HepG2 (cell line): ENCODE measurements at regions not wholly inside any gene's neighbourhood (a gene's known extent, or its start where the extent isn't known, plus 50 kb on each side); places are given as distances from the start of the nearest gene placed in this dataset.

Experiments
- ATAC-seq: fragments of 200-7000 bp; cut with Tn5 transposase; 3 replicates; pipeline ENCODE4 v1.9.1; 2020; ENCODE audit warnings: mild to moderate bottlenecking, moderate library complexity
- BruUV-seq: library from RNA; stranded (reverse); fragments of 400-500 nt; replicated peaks from 2 replicates; lab custom pipeline; 2021; lab: Mats Ljungman, UMichigan
- CTCF ChIA-PET: fragments of 300-600 bp; formaldehyde crosslinking; extraction: SDS; loops from one replicate; lab custom pipeline; 2021; ENCODE audit warnings: low total read pairs, inconsistent platforms, low intra/inter-chr PET ratio; lab: Yijun Ruan, JAX
- POLR2A ChIA-PET: fragments of 350-600 bp; sonication (Branson Sonifier 250); formaldehyde crosslinking; loops from one replicate; lab custom pipeline; 2020; ENCODE audit warnings: antibody characterized with exemption, inconsistent platforms; lab: Yijun Ruan, JAX
- DNase-seq: peaks from one replicate; pipeline ENCODE4 v3.0.0-alpha.2; 2015; ENCODE audit warnings: low spot score
- FAIRE-seq: peaks from 3 replicates; lab custom pipeline; 2011; peaks lifted over from hg19 to GRCh38; lab: Jason Lieb, UNC
- H2AFZ ChIP-seq: one replicate; pipeline ENCODE4 v1.6.1; 2011; ENCODE audit warnings: low read length, inconsistent platforms
- H3K27ac ChIP-seq: fragments of 300-600 bp; 3 replicates; pipeline ENCODE4 v1.8.0; 2011; ENCODE audit warnings: mixed run types, mild to moderate bottlenecking, mixed read lengths, low read length, inconsistent platforms; ENCODE audit not compliant: insufficient read depth; ENCODE audit errors: extremely low read length
- H3K27me3 ChIP-seq, 2 experiments: fragments of 200-600 bp in 1 of 2; 2 replicates in 1 of 2; 3 replicates in 1 of 2; pipeline versions ENCODE4 v1.6.0 to v1.8.0; 2011; ENCODE audit warnings: low read length in 2 of 2, mild to moderate bottlenecking in 2 of 2, moderate library complexity in 2 of 2, inconsistent platforms in 1 of 2; ENCODE audit not compliant: insufficient read depth in 2 of 2, control insufficient read depth in 1 of 2
- H3K36me3 ChIP-seq, 2 experiments: fragments of 200-600 bp in 1 of 2; replicated peaks in 1 of 2; 2 replicates in 1 of 2; 3 replicates in 1 of 2; pipeline versions ENCODE4 v1.5.1 to v1.8.0; 2011; ENCODE audit warnings: low read length in 2 of 2, inconsistent platforms in 1 of 2; ENCODE audit not compliant: insufficient read depth in 2 of 2, control insufficient read depth in 1 of 2
- H3K4me1 ChIP-seq: 2 replicates; pipeline ENCODE4 v1.5.1; 2012; ENCODE audit warnings: low read length, inconsistent platforms; ENCODE audit not compliant: insufficient read depth
- H3K4me2 ChIP-seq: 2 replicates; pipeline ENCODE4 v1.6.0; 2011; ENCODE audit warnings: low read depth, low read length, inconsistent platforms
- H3K4me3 ChIP-seq, 3 experiments: fragments of 200-600 bp in 1 of 3; sonication (generic), shearing (Covaris generic) in 1 of 3; replicated peaks in 1 of 3; 2 replicates each; pipeline ENCODE4 v1.5.1; 2011 to 2016; ENCODE audit warnings: low read length in 3 of 3, inconsistent platforms in 2 of 3, low read depth in 2 of 3, mild to moderate bottlenecking in 2 of 3, control low read depth in 1 of 3, mixed read lengths in 1 of 3; ENCODE audit not compliant: insufficient read depth in 1 of 3
- H3K79me2 ChIP-seq: one replicate; pipeline ENCODE4 v1.6.1; 2011; ENCODE audit warnings: low read length, inconsistent platforms; ENCODE audit not compliant: insufficient read depth
- H3K9ac ChIP-seq: 2 replicates; pipeline ENCODE4 v1.6.0; 2011; ENCODE audit warnings: mild to moderate bottlenecking, low read depth, low read length, inconsistent platforms; ENCODE audit not compliant: insufficient read depth
- H3K9me3 ChIP-seq: 2 replicates; pipeline ENCODE4 v1.5.1; 2012; ENCODE audit warnings: mild to moderate bottlenecking, low read length
- H4K20me1 ChIP-seq: 2 replicates; pipeline ENCODE4 v1.6.0; 2011; ENCODE audit warnings: inconsistent platforms, mild to moderate bottlenecking, low read length, moderate library complexity; ENCODE audit not compliant: insufficient read depth
- BORCS8-MEF2B ChIP-seq: sonication (generic); formaldehyde crosslinking; IDR thresholded peaks from 2 replicates; pipeline ENCODE4 v1.8.0; 2022; ENCODE audit warnings: mild to moderate bottlenecking, missing genetic modification reagents
- CCAR2 ChIP-seq: fragments of 200-400 bp; formaldehyde crosslinking; optimal IDR thresholded peaks from 2 replicates; pipeline ENCODE3; 2018; ENCODE audit warnings: low read depth, mild to moderate bottlenecking, low read length, moderate library complexity
- FOXM1 ChIP-seq: sonication (generic); formaldehyde crosslinking; IDR thresholded peaks from 2 replicates; pipeline ENCODE4 v1.5.0; 2020; ENCODE audit warnings: missing genetic modification reagents
- HNF4G ChIP-seq, 2 experiments: sonication (generic) in 1 of 2; formaldehyde crosslinking in 1 of 2; IDR thresholded peaks; 2 replicates each; pipeline versions ENCODE4 v1.4.0 to v1.6.1; 2011 to 2020; ENCODE audit warnings: borderline replicate concordance in 2 of 2, low read depth in 2 of 2, mild to moderate bottlenecking in 2 of 2, low read length in 1 of 2, missing genetic modification reagents in 1 of 2, moderate library complexity in 1 of 2
- MAFF ChIP-seq: IDR thresholded peaks from 2 replicates; pipeline ENCODE4 v1.6.1; 2011; ENCODE audit warnings: low read depth, low read length, improper control_type of control experiment
- MAFK ChIP-seq, 2 experiments: IDR thresholded peaks in 1 of 2; conservative IDR thresholded peaks in 1 of 2; 2 replicates each; pipeline ENCODE4 v1.6.1; 2011; ENCODE audit warnings: improper control_type of control experiment in 2 of 2, low read length in 2 of 2
- THAP11 ChIP-seq: IDR thresholded peaks from 2 replicates; pipeline ENCODE4 v1.6.1; 2016; ENCODE audit warnings: missing biosample characterization, missing genetic modification reagents
- TMF1 ChIP-seq: sonication (generic); formaldehyde crosslinking; IDR thresholded peaks from 2 replicates; pipeline ENCODE4 v1.8.1; 2022; ENCODE audit warnings: low read depth, missing genetic modification reagents
- ZBTB20 ChIP-seq: sonication (generic); formaldehyde crosslinking; IDR thresholded peaks from 2 replicates; pipeline ENCODE4 v1.8.1; 2023; ENCODE audit warnings: missing genetic modification reagents, low read depth, mild to moderate bottlenecking, borderline replicate concordance
- ZNF430 ChIP-seq: sonication (generic); formaldehyde crosslinking; IDR thresholded peaks from 2 replicates; pipeline ENCODE4 v1.9.0; 2021; ENCODE audit warnings: mild to moderate bottlenecking, missing genetic modification reagents
- ZNF432 ChIP-seq: sonication (generic); formaldehyde crosslinking; IDR thresholded peaks from 2 replicates; pipeline ENCODE4 v1.5.0; 2020; ENCODE audit warnings: missing genetic modification reagents, mild to moderate bottlenecking, borderline replicate concordance
- WGBS: methylation state at CpG from one replicate; pipeline ENCODE4 v1.1.6; 2017; ENCODE audit warnings: low lambda C conversion rate; 5-methylcytosine and 5-hydroxymethylcytosine counted together
- in situ Hi-C: cut with HindIII; loops from 2 replicates; pipeline ENCODE4 v1.10.0; 2017; ENCODE audit warnings: low pct_unique_long_range_greater_than_20kb; ENCODE audit not compliant: extremely low pct_ligation_motif_present
- intact Hi-C: fragments of 100-400 bp; cut with micrococcal nuclease; formaldehyde crosslinking; loops from one replicate; pipeline ENCODE4 v1.10.0; 2022; ENCODE audit not compliant: unreplicated experiment

- TF ChIP-seq THAP11 (no peak), MAFK (conservative IDR thresholded peaks at IDR 0.05 in 1 of 2, IDR thresholded peaks at IDR 0.05 in 1 of 2; ENCODE audit: low read length in 2 of 2) (peak; percentile 72 to 83; a peak in 3 of 4 replicates), MAFF (peak; percentile 75)
- H3K4me2 ChIP-seq: no peak overlapping the region
- FAIRE-seq: no peak
Measured at GRCh38 chr10:121115154-121115553, 264.0 kb downstream of the WDR11 start.

DNA sequence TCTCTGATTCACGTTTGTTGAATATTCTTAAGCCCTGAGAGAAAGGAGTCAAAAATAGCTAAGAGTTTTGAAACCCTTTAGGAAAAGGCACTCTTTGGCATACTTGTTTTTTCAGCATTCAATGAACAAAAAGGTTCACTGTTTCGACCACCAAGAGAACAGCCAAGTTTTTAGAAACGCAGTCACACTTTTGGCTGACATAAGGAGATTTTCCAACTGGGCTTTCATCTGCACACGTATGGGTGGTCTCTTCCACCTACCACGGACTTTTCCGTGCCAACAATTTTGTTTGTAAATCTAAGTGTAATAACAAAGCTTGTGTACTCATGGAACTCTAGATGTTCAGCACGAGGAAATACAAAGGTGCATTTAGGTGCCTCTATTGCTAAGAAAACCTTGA is 270.3 kb downstream of the WDR11 start:
- Histone ChIP-seq H3K9ac (no peak overlapping the region), H3K79me2 (no peaks in the 10 kb centered on the region), H3K4me1 (peaks cover 7% of the 10 kb centered on the region; the same call in 1 of the 2 replicates), H3K4me3 (no peak overlapping the region), H3K4me2 (no peak overlapping the region), H3K9me3 (no peaks in the 10 kb centered on the region), H3K27me3 (0 out of 5 replicates have a peak, but pooled peaks cover 0 to 1% of the 10 kb centered on the region in 2 experiments), H3K36me3 (no peaks in the 10 kb centered on the region), H4K20me1 (no peaks in the 10 kb centered on the region), H3K27ac (no peak overlapping the region), H2AFZ (no peak overlapping the region)
- BruUV-seq: no TSS peak
- ATAC-seq (no peak), FAIRE-seq (no peak), DNase-seq (no peak)
- ChIA-PET CTCF (no interaction called here), POLR2A (no interaction called here)
- TF ChIP-seq MAFK (conservative IDR thresholded peaks at IDR 0.05 in 1 of 2, IDR thresholded peaks at IDR 0.05 in 1 of 2; ENCODE audit: low read length in 2 of 2) (no peak), ZBTB20 (CRISPR knock-in tag) (no peak), TMF1 (no peak), HNF4G (IDR thresholded peaks at IDR 0.05; ENCODE audit: borderline replicate concordance, low read depth, low read length) (no peak), HNF4G (CRISPR knock-in tag; IDR thresholded peaks at IDR 0.05; ENCODE audit: borderline replicate concordance, low read depth) (no peak), ZNF432 (CRISPR knock-in tag) (no peak), FOXM1 (CRISPR knock-in tag) (no peak), ZNF430 (CRISPR knock-in tag) (no peak), CCAR2 (no peak), BORCS8-MEF2B (CRISPR knock-in tag) (no peak)
- in situ Hi-C loops: no loop called here
- WGBS: 50% methylated on average over 7 of the region's 7 CpGs
- intact Hi-C loops: no loop called here

More at GRCh38 chr10:121115154-121115553, 264.0 kb downstream of the WDR11 start:
- ATAC-seq (no peak), DNase-seq (no peak)
- Histone ChIP-seq H3K9ac (no peak overlapping the region), H3K27ac (no peak overlapping the region), H4K20me1 (no peaks in the 10 kb centered on the region), H3K36me3 (no peaks in the 10 kb centered on the region), H3K79me2 (no peaks in the 10 kb centered on the region), H2AFZ (no peak overlapping the region), H3K4me1 (peaks cover 7% of the 10 kb centered on the region; the same call in 1 of the 2 replicates), H3K27me3 (no peaks in the 10 kb centered on the region), H3K4me3 (no peak overlapping the region), H3K9me3 (no peaks in the 10 kb centered on the region)
- 40% methylated on average over 1 of the region's 1 CpG for WGBS
- in situ Hi-C loops: no loop called here
- BruUV-seq: no TSS peak
- intact Hi-C loops: no loop called here
- CTCF ChIA-PET: no interaction called here
- POLR2A ChIA-PET: no interaction called here
